ENCODE measurements at regions not wholly inside any gene's neighbourhood (a gene's known extent, or its start where the extent isn't known, plus 50 kb on each side); places are given as distances from the start of the nearest gene placed in this dataset.

DNA sequence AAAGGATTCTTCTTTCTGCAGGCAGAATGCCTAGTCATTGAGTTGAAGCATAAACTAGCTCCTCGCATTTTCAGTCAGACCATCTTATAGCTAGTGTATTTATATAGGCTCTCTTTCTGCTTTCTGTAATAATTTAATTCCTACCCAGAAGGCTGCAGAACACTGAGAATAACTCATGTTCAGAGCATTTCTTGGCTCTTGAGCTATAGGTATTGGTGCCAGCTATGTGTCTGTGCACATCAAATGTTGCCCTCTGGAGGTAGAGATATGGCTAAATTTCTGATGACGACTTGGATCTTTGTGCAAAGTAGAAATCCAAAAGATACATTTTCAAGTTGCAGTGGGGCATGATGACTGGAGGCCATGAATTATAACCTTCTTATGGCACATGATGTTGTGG is 336.2 kb upstream of the TPM1 start:
- Mint-ChIP-seq H3K27ac (no peak overlapping the region), H3K9me3 (no peaks in the 10 kb centered on the region), H3K4me3 (no peak overlapping the region), H3K4me1 (no peaks in the 10 kb centered on the region), H3K36me3 (no peaks in the 10 kb centered on the region)
- ATAC-seq (no peak), DNase-seq (ENCODE audit: low spot score in 2 of 2) (no peak)

DNA sequence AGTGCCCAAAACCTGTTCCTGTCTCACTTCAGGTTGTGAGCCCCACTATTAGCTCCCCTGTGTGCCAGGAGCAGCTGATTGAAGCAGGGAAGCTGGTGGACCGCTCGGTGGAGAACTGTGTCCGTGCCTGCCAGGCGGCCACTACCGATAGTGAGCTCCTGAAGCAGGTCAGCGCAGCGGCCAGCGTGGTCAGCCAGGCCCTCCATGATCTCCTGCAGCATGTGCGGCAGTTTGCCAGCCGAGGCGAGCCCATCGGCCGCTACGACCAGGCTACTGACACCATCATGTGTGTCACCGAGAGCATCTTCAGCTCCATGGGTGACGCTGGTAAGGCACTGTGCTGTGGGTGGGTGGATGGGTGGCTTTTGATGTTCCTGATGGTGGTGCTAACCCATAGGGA is 334.1 kb upstream of the TPM1 start:
- Mint-ChIP-seq H3K27ac (peak overlapping the region; percentile 13), H3K9me3 (no peaks in the 10 kb centered on the region), H3K4me3 (no peak overlapping the region), H3K4me1 (peaks cover 12% of the 10 kb centered on the region), H3K36me3 (no peaks in the 10 kb centered on the region)
- DNase-seq (ENCODE audit: low spot score in 2 of 2) (no peak), ATAC-seq (no peak)

DNA sequence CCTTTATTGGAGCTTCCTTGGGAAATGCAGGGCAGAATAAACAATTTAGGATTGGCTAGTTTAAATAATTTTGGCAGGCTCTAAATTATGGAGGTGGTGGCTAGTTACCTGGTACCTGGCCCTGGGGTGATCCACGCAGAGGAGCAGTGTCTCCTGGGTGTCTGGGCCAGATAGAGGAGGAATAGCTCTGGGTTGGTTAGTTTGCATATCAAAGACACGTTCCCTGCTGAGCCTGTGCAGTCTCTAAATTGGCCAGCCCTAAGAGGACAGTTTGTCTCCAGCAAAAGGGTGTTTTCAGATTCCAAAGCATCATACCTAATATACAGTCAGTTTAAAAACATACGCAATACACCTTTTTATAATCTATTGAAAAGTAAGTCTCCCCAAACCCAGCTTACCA is 333.3 kb upstream of the TPM1 start:
- ATAC-seq, result no peak
- H3K27ac Mint-ChIP-seq, result peak overlapping the region; percentile 13

GRCh38 chr15:62711691-62712454 is 330.7 kb upstream of the TPM1 start:
- Mint-ChIP-seq H3K4me1 (peaks cover 12% of the 10 kb centered on the region), H3K27ac (peak overlapping the region; percentile 92), H3K9me3 (no peaks in the 10 kb centered on the region), H3K4me3 (peak overlapping the region; percentile 30), H3K36me3 (no peaks in the 10 kb centered on the region)
- no peak for DNase-seq (ENCODE audit: low spot score in 2 of 2)
- ATAC-seq, result peak; percentile 99

More for the DNA sequence above, 333.3 kb upstream of the TPM1 start:
- no peak overlapping the region for H3K4me3 Mint-ChIP-seq
- peaks cover 12% of the 10 kb centered on the region for H3K4me1 Mint-ChIP-seq
- no peaks in the 10 kb centered on the region for H3K36me3 Mint-ChIP-seq
- H3K9me3 Mint-ChIP-seq, result no peaks in the 10 kb centered on the region
- DNase-seq (ENCODE audit: low spot score in 2 of 2), result no peak

DNA sequence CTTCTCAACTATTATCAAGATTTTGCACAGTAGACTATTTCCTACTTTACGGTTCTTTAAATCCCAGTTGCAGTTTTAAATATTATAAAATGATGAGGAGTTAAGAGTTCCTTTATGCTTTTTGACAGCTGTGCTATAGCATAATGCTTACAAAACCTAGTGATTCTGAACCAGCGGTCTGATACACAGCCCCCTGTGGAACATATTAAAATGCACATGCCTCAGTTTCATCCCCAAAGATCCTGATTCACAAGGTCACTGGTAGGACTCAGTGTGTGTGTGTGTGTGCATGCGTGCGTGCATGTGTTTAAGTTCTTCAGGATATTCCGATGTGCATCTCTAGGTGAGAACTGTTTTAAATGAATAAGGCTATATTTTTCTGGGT is 330.1 kb upstream of the TPM1 start:
- Mint-ChIP-seq H3K4me1 (peaks cover 12% of the 10 kb centered on the region), H3K27ac (peak overlapping the region; percentile 92), H3K9me3 (no peaks in the 10 kb centered on the region), H3K4me3 (no peak overlapping the region), H3K36me3 (no peaks in the 10 kb centered on the region)
- no peak for DNase-seq (ENCODE audit: low spot score in 2 of 2)
- ATAC-seq, result peak; percentile 33

- Mint-ChIP-seq H3K9me3 (no peaks in the 10 kb centered on the region), H3K4me1 (peaks cover 12% of the 10 kb centered on the region), H3K4me3 (no peak overlapping the region), H3K36me3 (no peaks in the 10 kb centered on the region), H3K27ac (no peak overlapping the region)
- DNase-seq (ENCODE audit: low spot score in 2 of 2) (no peak), ATAC-seq (no peak)
Observed at GRCh38 chr15:62715946-62716345, 326.6 kb upstream of the TPM1 start.

GRCh38 chr15:62717496-62717895 is 325.1 kb upstream of the TPM1 start:
- DNase-seq (ENCODE audit: low spot score in 2 of 2), result no peak
- no peaks in the 10 kb centered on the region for H3K36me3 Mint-ChIP-seq
- H3K4me3 Mint-ChIP-seq, result no peak overlapping the region
- ATAC-seq, result no peak
- H3K27ac Mint-ChIP-seq, result no peak overlapping the region
- peaks cover under 1% of the 10 kb centered on the region for H3K4me1 Mint-ChIP-seq
- no peaks in the 10 kb centered on the region for H3K9me3 Mint-ChIP-seq

DNA sequence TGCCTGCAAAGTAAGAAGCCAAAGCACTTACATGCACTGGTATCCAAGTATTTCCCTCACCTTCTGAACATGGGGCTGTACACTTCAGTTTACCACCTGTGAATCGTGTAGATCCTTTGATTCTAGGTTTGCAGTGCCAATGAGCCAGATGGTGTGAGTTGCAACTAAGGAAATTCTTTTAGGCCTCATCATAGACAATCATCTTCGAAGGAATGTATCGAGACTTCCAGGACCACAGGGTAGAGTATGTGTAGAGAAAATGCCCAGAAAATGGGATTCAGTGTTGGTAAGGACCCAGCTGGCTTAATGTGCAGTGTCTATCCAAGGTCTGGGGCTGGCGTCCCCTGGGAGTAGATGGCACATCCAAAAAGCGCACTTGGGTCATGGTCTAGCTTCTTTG is 323.2 kb upstream of the TPM1 start:
- Mint-ChIP-seq H3K9me3 (no peaks in the 10 kb centered on the region), H3K27ac (no peak overlapping the region), H3K36me3 (no peaks in the 10 kb centered on the region), H3K4me3 (no peak overlapping the region), H3K4me1 (no peaks in the 10 kb centered on the region)
- ATAC-seq, result no peak
- DNase-seq (ENCODE audit: low spot score in 2 of 2), result no peak

GRCh38 chr15:62722237-62722636 is 320.3 kb upstream of the TPM1 start:
- Mint-ChIP-seq H3K9me3 (no peaks in the 10 kb centered on the region), H3K36me3 (no peaks in the 10 kb centered on the region), H3K4me1 (no peaks in the 10 kb centered on the region), H3K4me3 (no peak overlapping the region), H3K27ac (no peak overlapping the region)
- DNase-seq (ENCODE audit: low spot score in 2 of 2) (no peak), ATAC-seq (no peak)

DNA sequence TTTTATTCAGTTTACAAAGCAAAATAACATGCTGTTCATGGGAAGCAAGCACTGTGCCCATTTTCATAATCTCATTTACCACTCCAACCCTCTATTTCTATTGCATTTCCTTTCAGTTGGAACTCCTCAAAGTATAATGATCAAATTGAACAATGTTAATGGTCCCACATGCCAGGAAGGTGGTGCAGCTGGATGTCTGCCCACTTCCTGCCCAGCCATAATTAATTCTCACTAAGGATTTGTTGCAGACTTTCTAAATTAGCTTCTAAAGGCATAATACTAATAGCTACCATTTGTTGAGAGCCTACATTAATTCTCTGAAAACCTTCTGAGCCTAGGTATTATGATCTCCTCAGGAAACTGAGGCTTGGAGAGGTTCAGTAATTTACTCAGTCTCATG is 316.1 kb upstream of the TPM1 start:
- Mint-ChIP-seq H3K36me3 (no peaks in the 10 kb centered on the region), H3K9me3 (no peaks in the 10 kb centered on the region), H3K4me1 (no peaks in the 10 kb centered on the region), H3K4me3 (no peak overlapping the region), H3K27ac (no peak overlapping the region)
- DNase-seq (ENCODE audit: low spot score in 2 of 2) (no peak), ATAC-seq (no peak)

GRCh38 chr15:62727501-62727900 is 315.0 kb upstream of the TPM1 start:
- Mint-ChIP-seq H3K9me3 (no peaks in the 10 kb centered on the region), H3K4me1 (no peaks in the 10 kb centered on the region), H3K4me3 (no peak overlapping the region), H3K27ac (no peak overlapping the region), H3K36me3 (no peaks in the 10 kb centered on the region)
- ATAC-seq (no peak), DNase-seq (ENCODE audit: low spot score in 2 of 2) (no peak)

DNA sequence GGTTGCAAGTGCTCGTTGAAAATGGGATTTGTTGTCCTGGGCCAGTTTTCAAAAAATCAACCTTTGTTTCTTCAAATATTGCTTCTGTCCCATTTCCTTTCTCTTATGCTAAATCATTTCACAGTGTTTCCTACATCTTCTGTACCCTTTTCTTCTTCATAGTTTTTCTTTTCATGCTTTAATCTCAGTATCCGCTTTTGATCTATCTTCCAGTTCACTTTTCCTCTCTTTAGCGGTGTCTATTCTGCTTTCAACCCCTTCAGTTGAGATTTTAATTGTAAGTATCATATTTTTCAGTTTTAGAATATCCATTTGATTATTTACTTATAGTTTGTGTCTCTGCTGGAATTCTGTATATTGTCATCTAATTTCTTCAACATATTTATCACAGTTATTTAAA is 311.7 kb upstream of the TPM1 start:
- no peaks in the 10 kb centered on the region for H3K4me1 Mint-ChIP-seq
- H3K9me3 Mint-ChIP-seq, result no peaks in the 10 kb centered on the region
- DNase-seq (ENCODE audit: low spot score in 2 of 2) (no peak), ATAC-seq (no peak)
- no peak overlapping the region for H3K4me3 Mint-ChIP-seq
- H3K36me3 Mint-ChIP-seq, result no peaks in the 10 kb centered on the region
- H3K27ac Mint-ChIP-seq, result no peak overlapping the region

DNA sequence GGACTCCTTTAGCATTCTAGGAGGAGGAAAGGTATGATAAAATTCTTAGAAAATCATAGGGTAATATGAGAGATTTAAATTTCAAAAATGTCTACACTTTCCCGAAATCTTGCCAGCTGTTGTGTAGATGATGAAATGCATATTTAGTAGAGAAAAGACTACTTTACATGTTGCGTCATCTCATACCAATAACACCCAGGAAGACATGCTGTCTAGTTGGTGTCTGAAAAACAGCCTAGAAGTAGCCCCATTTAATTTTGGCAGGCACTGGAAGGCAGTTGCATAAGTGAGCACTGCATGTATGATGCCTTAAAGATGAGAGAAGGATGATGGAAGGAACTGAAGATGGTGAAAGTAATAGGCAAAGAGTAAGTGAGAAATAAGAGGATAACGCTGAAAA is 310.5 kb upstream of the TPM1 start:
- Mint-ChIP-seq H3K36me3 (no peaks in the 10 kb centered on the region), H3K4me3 (no peak overlapping the region), H3K27ac (no peak overlapping the region), H3K4me1 (no peaks in the 10 kb centered on the region), H3K9me3 (no peaks in the 10 kb centered on the region)
- DNase-seq (ENCODE audit: low spot score in 2 of 2), result no peak
- no peak for ATAC-seq

DNA sequence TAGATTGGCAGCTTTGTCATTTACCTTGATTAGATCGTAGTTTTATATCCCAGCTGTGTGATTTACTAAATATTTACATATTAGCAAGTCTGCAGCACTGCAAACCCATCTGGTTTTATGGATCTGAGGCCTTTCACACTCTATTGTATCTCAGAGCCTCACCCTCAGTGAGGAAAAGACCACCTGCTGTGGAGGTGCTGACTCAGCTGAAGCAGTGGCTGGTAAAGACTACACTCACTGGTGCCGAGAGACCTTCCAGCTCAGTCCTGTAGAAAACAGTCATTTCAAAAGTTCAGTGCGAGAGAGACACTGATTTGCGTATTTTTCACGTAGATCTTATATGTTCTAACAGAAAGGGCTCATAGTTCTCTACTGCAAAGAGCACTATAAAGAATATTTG is 307.8 kb upstream of the TPM1 start:
- H3K27ac Mint-ChIP-seq, result no peak overlapping the region
- H3K36me3 Mint-ChIP-seq, result no peaks in the 10 kb centered on the region
- DNase-seq (ENCODE audit: low spot score in 2 of 2), result no peak
- ATAC-seq, result peak; percentile 60
- H3K4me1 Mint-ChIP-seq, result no peaks in the 10 kb centered on the region
- no peak overlapping the region for H3K4me3 Mint-ChIP-seq
- H3K9me3 Mint-ChIP-seq, result no peaks in the 10 kb centered on the region

DNA sequence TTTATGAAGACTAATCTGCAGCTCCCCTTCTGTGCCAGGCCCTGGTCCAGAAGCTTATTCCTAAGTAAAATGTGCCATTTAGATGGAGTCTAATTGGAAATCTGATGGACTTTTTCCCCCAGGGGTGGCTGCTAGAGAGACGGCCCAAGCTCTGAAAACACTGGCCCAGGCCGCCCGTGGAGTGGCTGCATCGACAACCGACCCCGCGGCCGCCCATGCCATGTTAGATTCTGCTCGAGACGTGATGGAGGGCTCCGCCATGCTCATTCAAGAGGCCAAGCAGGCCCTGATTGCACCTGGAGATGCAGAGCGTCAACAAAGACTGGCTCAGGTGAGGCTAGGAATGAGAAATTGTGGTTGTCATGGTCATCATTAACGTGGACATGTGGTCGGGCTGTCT is 305.8 kb upstream of the TPM1 start:
- Mint-ChIP-seq H3K4me1 (no peaks in the 10 kb centered on the region), H3K9me3 (no peaks in the 10 kb centered on the region), H3K36me3 (no peaks in the 10 kb centered on the region), H3K27ac (no peak overlapping the region), H3K4me3 (no peak overlapping the region)
- DNase-seq (ENCODE audit: low spot score in 2 of 2) (no peak), ATAC-seq (no peak)

GRCh38 chr15:62737551-62737950 is 305.0 kb upstream of the TPM1 start:
- DNase-seq (ENCODE audit: low spot score in 2 of 2) (no peak), ATAC-seq (no peak)
- Mint-ChIP-seq H3K9me3 (no peaks in the 10 kb centered on the region), H3K36me3 (no peaks in the 10 kb centered on the region), H3K4me3 (no peak overlapping the region), H3K4me1 (peaks cover 6% of the 10 kb centered on the region), H3K27ac (no peak overlapping the region)

DNA sequence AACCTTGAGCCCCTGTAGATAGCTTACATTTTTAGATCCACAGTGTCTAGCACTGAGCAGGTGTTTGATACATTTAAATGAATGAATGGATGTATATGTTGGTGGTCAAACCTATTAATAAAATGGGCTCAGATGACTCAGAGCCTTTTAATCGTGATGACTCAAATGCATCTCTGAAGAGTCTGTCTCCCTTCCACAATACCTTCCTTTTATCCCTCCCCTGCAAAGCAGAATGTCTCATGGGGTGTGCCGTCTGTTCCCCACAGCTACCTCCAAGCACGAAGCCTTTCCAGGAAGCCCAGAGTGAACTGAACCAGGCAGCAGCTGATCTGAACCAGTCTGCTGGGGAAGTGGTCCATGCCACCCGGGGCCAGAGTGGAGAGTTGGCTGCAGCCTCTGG is 303.5 kb upstream of the TPM1 start:
- Mint-ChIP-seq H3K27ac (no peak overlapping the region), H3K4me3 (no peak overlapping the region), H3K36me3 (no peaks in the 10 kb centered on the region), H3K9me3 (no peaks in the 10 kb centered on the region), H3K4me1 (peaks cover 8% of the 10 kb centered on the region)
- ATAC-seq (no peak), DNase-seq (ENCODE audit: low spot score in 2 of 2) (no peak)

Data from stimulated activated effector memory CD8-positive, alpha-beta T cell treated with anti-CD3 and anti-CD28 coated beads, Interleukin-12 subunit alpha, Interleukin-12 subunit beta, amount 100 ng/mL, for 72 hours (primary cell).